ENCODE measurements at regions not wholly inside any gene's neighbourhood (a gene's known extent, or its start where the extent isn't known, plus 50 kb on each side); places are given as distances from the start of the nearest gene placed in this dataset.

GRCh38 chr17:77038884-77039555 is 101.7 kb upstream of the SEC14L1 start:
- Histone ChIP-seq H3K4me1 (replicated peaks; ENCODE audit: insufficient read depth) (no peaks in the 10 kb centered on the region), H3K36me3 (ENCODE audit: low read depth) (no peaks in the 10 kb centered on the region), H4K20me1 (ENCODE audit: insufficient read depth) (no peaks in the 10 kb centered on the region), H3K27ac (no peak overlapping the region), H3K9me3 (ENCODE audit: insufficient read depth, low read depth) (no peaks in the 10 kb centered on the region), H3K4me3 (no peak overlapping the region), H3F3A (ENCODE audit: insufficient read depth, low read depth) (no peaks in the 10 kb centered on the region), H2AFZ (no peak overlapping the region), H3K79me2 (ENCODE audit: low read depth) (no peaks in the 10 kb centered on the region), H3K27me3 (ENCODE audit: insufficient read depth, low read depth) (peaks cover 4% of the 10 kb centered on the region; the same call in 1 of the 2 replicates), H3K4me2 (no peak overlapping the region), H3K9me2 (ENCODE audit: insufficient read depth) (no peaks in the 10 kb centered on the region)
- no peak for DNase-seq
- CTCF ChIA-PET: no interaction called here
- no TSS peak for BruUV-seq (replicated peaks)
- intact Hi-C loops (cut with micrococcal nuclease; ENCODE audit: unreplicated experiment): no loop called here
- no peak for TF ChIP-seq EZH2 (IDR thresholded peaks at IDR 0.05; ENCODE audit: low read depth)
- TF ChIP-seq CTCF (conservative IDR thresholded peaks at IDR 0.05): no peak
- POLR2A ChIA-PET (ENCODE audit: unreplicated experiment): interaction anchor here (0.7 kb wide), 2 partner anchors 57 to 117 kb away, joined by 3 to 9 read pairs; no protein-coding TSS in a partner anchor

DNA sequence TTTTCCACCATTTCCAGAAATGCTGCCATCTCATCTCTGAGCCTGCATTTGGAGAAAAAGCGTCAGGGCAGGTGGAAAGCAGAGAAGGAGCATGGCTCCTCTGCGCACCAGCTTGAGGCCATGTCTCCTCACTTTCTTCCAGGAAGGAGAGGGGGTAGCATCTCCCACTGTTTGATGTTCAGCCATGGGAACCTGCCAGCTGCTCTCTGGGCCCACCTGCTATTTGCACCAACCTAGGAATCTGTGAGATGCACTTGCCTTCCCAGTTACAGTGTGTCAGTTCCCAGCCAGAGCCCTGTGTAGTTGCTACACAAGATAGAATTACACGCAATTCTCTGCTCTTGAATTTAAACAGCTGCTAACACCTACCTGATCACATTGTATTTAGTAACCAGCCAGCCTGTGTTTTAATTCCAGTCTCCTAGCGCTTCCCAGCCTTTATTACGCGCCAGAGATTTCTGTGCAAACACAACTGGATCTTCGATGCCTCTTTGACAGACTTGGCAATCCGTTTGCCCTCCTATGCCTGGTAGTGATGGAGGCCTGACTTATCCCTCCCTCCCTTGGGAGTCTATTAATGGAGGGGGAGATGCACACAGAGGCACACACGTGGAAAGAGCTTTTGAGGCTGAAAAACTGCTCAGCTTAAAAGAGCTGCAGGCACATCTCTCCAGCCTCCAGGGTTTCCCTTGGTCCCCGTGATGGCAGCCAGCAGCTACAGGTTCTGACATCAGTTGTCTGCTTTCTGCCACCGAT is 98.1 kb upstream of the SEC14L1 start:
- Histone ChIP-seq H3K4me1 (replicated peaks; ENCODE audit: insufficient read depth) (no peaks in the 10 kb centered on the region), H3K36me3 (ENCODE audit: low read depth) (no peaks in the 10 kb centered on the region), H3K27ac (no peak overlapping the region), H3K9me3 (ENCODE audit: insufficient read depth, low read depth) (no peaks in the 10 kb centered on the region), H3K4me2 (no peak overlapping the region), H4K20me1 (ENCODE audit: insufficient read depth) (no peaks in the 10 kb centered on the region), H2AFZ (no peak overlapping the region), H3F3A (ENCODE audit: insufficient read depth, low read depth) (no peaks in the 10 kb centered on the region), H3K9me2 (ENCODE audit: insufficient read depth) (no peaks in the 10 kb centered on the region), H3K27me3 (ENCODE audit: insufficient read depth, low read depth) (no peaks in the 10 kb centered on the region), H3K79me2 (ENCODE audit: low read depth) (no peaks in the 10 kb centered on the region), H3K4me3 (no peak overlapping the region)
- TF ChIP-seq EZH2 (IDR thresholded peaks at IDR 0.05; ENCODE audit: low read depth): no peak
- TF ChIP-seq CTCF (conservative IDR thresholded peaks at IDR 0.05): no peak
- intact Hi-C loops (cut with micrococcal nuclease; ENCODE audit: unreplicated experiment): no loop called here
- DNase-seq: no peak
- POLR2A ChIA-PET (ENCODE audit: unreplicated experiment): no interaction called here
- BruUV-seq (replicated peaks): no TSS peak
- CTCF ChIA-PET: no interaction called here

- no peaks in the 10 kb centered on the region for H3K4me1 ChIP-seq (replicated peaks; ENCODE audit: insufficient read depth)
- DNase-seq: no peak
- ChIA-PET POLR2A (ENCODE audit: unreplicated experiment) (no interaction called here), CTCF (interaction anchor here (0.6 kb wide), 1 partner anchor 224 kb away, joined by 3 read pairs; no protein-coding TSS in a partner anchor)
- TF ChIP-seq EZH2 (IDR thresholded peaks at IDR 0.05; ENCODE audit: low read depth): no peak
- TF ChIP-seq CTCF (conservative IDR thresholded peaks at IDR 0.05): no peak
- H4K20me1 ChIP-seq (ENCODE audit: insufficient read depth): no peaks in the 10 kb centered on the region
- H3K9me3 ChIP-seq (ENCODE audit: insufficient read depth, low read depth): no peaks in the 10 kb centered on the region
- H3K4me2 ChIP-seq: no peak overlapping the region
- no peak overlapping the region for H2AFZ ChIP-seq
- BruUV-seq (replicated peaks): no TSS peak
- H3F3A ChIP-seq (ENCODE audit: insufficient read depth, low read depth): no peaks in the 10 kb centered on the region
- H3K36me3 ChIP-seq (ENCODE audit: low read depth): no peaks in the 10 kb centered on the region
- H3K4me3 ChIP-seq: no peak overlapping the region
- no peaks in the 10 kb centered on the region for H3K79me2 ChIP-seq (ENCODE audit: low read depth)
- no peaks in the 10 kb centered on the region for H3K9me2 ChIP-seq (ENCODE audit: insufficient read depth)
- no peak overlapping the region for H3K27ac ChIP-seq
- intact Hi-C loops (cut with micrococcal nuclease; ENCODE audit: unreplicated experiment): no loop called here
- H3K27me3 ChIP-seq (ENCODE audit: insufficient read depth, low read depth): peaks cover 3% of the 10 kb centered on the region; the same call in 1 of the 2 replicates
These were observed 95.2 kb upstream of the SEC14L1 start for GRCh38 chr17:77045441-77046041.
